CD4-positive, alpha-beta T cell treated with Interferon gamma for 1 hour (primary cell): ENCODE measurements at regions not wholly inside any gene's neighbourhood (a gene's known extent, or its start where the extent isn't known, plus 50 kb on each side); places are given as distances from the start of the nearest gene placed in this dataset.

Experiments used
- DNase-seq: peaks from one replicate; pipeline ENCODE4 v3.0.0-alpha.2; 2020

DNA sequence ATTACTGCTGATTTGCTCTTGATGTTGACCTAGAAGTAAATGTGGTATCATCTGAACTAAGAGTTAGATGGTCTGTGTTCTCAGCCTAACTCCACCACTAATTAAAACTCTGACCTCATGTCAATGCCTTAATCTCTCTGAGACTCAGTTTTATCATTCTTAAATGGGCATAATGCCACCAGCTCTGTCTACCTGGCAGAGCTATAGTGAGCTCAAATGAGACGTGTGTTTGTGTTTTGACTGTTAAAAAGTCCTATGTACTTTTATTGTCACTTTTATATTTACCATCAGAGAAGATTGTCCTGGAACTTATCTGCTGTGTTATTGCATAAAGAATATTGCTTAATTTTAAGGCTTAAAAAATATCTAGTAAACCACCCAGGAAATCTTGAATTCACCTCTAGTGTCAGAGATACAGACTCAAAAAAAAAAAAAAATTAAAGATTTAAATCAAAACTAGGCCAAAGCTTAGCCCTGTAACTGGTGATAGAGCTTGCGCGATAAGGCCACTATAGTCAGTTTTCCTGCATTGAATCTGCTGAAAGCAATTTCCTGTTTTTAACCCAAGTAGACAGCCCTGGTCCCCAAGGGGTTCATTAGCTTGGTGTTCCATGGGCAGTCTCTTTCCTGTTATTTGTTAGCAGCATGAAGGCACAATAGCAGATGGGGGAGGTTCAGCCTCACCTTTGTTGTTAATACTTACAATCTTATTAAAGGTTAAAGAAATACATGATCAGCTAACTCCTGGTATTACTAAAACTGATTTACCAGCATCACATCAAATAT is 261.8 kb downstream of the ATP23 start:
- no peak for DNase-seq

DNA sequence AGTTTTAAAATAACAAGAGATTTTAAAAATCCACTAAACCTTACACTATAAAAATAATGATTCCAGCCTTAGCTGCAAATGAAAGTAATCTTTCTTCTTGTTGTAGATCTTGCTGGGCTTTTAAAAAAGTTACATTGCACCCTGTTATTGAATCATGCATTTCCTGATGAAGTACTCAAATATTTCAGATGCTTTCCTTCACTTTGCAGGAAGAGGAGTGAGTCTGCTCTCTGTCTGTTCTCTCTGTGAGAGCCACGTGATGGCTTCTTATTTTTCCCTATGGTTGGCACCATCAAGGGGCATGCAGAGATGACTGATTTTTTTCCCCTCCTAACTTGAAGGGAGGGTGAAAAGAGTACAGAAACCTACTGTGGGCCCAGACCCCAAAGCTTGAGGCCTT is 262.7 kb downstream of the ATP23 start:
- no peak for DNase-seq

DNA sequence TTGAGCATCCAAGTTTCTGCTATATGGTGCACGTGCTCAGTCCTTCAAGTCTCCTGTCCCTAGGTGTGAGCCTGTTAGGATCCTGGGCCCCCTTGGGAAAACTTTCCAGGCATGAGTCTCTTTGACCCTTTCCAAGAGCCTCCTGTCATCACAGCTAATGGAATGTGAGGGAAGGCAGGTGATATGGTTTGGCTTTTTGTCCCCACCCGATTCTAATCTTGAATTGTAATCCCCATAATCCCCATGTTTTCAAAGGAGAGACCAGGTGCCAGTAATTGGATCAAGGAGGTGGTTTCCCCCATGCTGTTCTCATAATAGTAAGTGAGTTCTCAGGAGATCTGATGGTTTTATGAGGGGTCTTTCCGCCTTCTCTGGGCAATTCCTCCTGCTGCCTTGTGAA is 265.5 kb downstream of the ATP23 start:
- no peak for DNase-seq

DNA sequence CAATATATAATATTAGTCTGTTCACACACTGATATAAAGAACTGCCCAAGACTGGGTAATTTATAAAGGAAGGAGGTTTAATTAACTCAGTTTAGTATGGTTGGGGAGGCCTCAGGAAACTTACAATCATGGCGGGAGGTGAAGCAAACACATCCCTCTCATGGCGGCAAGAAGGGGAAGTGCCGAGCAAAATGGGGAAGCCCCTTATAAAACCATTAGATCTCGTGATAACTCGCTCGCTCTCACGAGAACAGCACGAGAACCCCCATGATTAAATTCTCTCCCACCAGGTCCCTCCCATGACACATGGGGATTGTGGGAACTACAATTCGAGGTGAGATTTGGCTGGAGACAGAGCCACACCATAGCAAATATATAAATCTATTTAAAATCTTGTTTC is 269.8 kb downstream of the ATP23 start:
- no peak for DNase-seq

DNA sequence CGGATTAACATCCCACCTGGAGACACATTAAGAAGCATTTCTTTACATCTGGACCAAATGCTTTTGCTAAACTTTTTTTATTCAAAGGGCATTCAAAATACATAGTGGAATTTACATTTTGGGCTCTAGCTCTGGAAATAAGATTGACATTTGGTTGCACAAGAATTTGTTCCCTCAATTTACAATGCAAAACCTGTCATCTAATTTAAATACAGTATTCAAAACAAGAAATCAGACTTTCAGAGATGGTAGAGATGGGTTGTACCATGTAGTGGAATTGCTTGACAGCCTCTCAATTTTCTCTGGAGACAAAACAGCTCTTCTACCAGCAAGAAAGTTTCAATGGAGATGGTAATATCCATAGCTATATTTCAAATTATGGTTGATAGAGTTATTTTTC is 275.8 kb downstream of the ATP23 start:
- DNase-seq: no peak

DNA sequence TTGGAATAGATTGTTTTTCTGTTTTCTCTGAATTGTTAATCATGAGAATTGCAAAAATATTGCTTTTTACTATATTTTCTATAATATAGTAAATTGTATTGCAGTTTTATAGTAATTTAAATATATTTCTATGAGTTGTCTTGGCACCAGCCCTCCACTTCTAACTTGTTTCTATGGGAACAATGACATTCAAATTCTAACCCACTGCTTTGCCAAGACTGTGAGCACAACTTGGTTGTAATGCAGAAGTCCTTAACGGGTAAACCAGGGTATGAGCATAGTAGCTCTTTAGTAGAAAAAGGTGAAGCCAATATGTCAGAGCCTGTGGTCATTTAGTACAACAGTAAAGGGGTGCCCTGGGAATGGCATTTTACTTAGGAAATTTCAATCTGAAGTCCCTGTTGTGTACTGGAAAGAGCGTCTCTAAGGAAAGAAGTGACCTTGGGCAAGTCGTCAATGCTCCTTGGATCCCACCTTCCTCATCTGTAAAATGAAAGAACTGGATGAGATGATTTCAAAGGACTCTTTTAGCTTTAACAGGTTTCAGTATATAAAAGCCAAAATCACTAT is 283.3 kb downstream of the ATP23 start:
- DNase-seq: no peak

DNA sequence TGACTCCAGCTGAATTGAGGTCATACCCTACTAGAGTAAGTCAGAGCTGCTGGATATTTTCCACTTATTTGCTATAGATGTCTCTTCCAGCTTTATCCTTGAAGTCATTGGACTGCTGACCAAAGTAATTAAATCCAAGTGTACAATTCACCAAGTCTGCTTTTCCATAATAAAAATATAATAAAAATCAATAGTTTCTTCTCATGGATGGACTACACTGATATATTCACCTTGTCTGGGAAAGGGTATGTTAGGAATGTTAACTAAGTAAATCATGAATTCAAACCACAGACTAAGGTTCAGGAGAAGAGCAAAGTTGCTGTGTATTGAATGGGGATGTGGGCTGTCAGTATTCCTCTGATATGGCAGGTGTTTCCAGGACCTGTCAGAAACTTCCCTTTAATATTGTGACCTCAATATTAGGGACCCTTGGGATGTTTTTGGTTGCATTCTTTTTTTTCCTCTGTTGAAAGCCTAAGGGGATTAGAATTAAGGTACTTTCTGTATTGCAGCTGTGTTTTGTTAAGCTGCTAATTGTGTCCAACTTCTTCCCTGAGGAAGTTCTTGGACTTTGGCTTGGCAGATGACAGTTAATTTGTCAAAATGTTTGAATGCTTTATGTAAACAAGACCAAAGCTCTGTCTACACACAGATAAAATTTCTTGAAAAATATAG is 284.0 kb downstream of the ATP23 start:
- DNase-seq: no peak

DNA sequence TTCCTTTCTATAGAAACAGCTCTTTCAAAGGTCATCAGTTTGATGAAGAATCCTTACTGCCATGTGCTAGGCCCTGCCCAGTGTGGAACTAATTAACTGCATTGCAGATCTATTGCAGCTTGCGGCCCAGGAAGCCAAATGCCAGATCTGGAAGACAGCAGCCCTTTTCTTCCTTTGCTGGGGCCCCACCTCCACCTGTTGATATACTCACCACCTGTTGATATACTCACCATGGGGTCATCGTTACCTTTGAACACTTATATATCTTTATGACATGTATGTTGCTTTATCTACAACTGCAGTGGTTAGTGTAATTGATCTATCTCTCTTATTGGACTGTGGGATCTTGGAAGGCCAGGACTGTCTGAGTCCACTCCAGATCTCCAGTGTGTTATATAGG is 292.5 kb downstream of the ATP23 start:
- no peak for DNase-seq

DNA sequence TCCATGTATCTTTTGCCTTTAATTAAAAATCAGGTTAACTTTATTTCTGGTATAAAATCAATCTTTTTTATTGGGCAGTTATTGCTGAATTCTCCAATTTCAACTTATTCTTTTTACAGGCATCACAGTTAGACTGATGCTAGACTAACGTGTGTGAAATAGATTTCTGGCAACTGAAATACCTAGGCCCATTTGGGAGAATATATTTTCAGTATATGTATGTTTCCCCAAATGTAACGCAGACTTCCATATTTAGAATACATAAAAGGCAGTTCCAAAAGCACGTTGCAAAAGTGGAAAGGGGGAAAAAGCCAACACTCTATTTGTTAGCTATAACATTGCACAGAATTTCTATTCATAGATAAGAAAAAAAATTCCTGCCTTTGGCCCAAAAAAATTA is 297.0 kb downstream of the ATP23 start:
- DNase-seq: no peak

DNA sequence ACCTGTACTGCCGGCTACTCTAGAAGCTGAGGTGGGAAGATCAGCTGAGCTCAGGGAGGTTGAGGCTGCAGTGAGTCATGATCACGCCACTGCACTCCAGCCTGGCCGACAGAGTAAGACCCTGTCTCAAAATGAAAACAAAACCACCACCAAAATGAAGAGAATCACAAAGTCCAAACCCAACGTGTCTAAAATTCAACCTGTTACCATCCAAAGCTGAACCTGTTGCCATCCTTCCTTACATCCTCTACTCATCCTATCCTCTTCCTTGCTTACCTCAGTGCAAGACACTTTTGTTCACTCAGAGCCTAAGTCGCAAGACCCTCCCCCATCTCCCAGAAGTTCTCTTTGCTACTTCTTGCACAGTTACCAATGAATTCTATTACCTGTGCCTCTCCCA is 299.7 kb downstream of the ATP23 start:
- no peak for DNase-seq

DNA sequence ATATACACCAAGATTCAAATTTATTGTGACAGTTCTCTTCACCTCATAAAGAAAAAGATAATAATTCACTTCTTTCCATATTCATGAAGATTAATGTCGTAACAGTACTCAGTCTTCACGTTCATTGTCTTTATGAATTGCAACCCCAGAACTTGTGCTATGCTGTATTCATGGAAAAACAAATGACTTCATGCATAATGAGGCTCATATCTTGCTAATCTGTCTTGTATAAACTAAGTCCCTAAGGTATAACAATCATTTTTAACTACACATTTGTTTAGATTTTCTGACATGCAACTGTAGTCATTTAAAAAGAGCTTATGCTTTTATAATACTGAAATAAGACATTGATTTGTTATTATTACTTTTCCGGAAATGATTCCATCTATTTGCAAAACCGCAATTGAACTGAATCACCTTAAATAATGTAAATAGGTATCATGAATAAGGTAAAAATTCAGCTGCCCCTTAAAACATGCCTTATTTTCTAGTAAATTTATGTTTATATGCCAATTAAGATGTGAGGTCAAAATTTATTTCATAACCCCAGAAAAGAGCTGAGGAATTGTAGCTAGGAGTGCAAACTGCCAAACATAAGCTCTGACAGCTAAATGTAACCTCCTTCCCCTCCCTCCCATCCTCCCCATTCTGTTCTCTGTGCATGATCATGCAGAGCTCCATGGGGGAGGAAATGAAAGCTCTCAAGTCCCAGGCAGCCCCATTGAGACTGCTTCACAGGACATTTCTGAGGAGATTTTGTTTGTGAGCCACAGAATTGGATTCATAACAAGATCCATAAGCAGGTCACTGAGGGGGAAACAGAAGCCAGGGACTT is 301.6 kb downstream of the ATP23 start:
- no peak for DNase-seq

DNA sequence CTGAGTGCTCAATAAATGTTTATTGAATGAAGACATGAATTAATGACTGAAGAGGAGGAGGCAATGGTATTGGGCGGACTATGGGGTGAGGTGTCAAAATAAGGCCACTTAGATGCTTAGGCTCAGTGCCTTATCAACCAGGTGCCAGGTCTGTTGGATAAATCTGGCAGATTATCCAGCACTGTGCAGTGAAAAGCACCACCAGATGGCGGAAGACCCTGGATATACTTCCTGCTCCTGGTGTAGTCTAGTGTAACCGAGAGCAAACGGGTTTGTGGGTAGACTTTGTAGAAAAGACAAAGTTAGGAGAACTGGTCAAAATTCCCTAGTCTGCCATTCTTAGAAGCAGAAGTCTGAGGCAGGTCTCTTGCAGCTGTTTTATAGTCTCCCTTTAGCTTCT is 306.3 kb downstream of the ATP23 start:
- no peak for DNase-seq

DNA sequence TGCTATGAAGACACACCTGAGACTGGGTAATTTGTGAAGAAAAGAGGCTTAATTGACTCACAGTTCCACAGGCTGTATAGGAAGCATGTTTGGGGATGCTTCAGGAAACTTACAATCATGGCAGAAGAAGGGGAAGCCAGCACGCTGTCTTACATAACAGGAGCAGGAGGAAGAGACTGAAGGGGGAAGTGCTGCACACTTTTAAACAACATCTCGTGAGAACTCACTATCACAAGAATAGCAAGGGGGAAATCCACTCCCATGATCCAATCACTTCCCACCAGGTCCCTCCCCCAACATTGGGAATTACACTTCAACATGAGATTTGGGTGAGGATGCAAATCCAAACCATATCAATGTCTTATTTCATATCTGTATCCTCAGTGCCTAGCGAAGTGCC is 307.2 kb downstream of the ATP23 start:
- DNase-seq: no peak

DNA sequence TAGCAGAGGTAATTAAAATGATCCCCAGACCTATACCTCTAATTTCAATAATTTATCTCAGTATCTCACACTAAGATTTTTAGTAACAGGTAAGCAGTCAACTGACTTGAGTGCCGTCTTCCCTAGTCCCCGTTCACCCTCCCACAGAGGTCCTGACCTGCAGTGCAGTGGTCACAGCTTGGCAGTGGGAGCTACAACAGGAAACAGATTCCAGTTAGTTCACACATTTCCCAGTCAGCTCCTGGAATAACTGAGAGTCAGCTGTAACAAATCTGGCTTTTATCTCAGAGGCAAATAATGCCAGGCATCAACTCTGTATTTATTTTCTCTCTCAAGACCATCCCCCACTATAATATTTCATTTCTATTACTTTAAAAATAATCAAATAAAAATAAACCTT is 308.2 kb downstream of the ATP23 start:
- DNase-seq: no peak

DNA sequence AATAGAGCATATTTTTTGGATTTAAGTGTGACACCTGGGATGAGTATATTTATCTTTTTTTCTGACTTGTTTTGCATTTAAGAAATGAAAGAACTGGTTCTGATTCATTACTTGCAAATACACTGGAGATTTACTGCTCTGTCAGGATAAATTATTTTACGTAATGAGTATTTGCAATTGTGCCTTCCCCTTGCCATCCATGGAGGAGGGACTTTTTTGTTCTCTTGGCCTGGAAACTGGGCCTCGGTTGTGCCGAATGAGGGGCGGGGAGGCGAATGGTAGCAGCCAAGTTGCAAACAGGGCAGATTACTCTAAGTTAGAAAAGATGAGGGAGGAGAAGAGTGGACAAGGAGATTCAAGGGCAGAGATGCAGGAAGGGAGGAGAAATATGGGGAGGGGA is 308.7 kb downstream of the ATP23 start:
- DNase-seq: no peak

DNA sequence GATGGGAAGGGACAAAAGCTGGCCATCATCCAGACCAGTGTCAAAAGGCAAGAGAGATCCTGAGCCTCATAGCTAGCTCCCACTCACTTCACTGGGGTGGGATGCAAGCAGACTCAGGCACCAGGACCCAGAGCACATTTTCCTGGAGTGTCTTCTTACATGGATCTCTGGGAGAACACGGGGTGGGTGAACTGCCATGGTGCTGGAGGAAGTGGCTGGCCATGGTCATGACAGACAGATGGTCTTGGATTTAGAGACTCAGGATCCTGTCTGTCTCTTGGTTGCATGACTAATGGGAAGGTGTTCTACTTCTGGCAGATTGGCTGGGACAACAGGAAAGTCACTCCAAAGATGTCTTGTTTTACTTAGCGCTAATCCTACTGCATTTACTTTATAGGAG is 311.5 kb downstream of the ATP23 start:
- no peak for DNase-seq

DNA sequence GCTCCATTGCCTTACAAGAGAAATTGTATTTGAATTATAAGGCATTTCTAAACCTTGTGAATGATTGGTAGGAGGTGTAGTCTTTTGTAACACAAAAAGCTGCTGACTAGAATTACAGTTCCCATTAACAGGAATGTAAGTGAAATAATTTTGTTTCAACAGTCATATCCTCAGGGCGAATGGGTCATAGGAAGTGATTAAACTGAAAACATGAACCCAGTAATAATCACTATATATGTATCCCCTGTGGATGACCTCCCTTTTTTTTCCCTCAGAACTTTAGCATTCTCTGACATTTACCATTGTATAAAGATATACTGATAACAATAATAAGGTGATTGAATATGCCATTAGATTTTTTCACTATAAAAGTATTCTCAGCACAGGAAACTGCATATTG is 312.3 kb downstream of the ATP23 start:
- no peak for DNase-seq

DNA sequence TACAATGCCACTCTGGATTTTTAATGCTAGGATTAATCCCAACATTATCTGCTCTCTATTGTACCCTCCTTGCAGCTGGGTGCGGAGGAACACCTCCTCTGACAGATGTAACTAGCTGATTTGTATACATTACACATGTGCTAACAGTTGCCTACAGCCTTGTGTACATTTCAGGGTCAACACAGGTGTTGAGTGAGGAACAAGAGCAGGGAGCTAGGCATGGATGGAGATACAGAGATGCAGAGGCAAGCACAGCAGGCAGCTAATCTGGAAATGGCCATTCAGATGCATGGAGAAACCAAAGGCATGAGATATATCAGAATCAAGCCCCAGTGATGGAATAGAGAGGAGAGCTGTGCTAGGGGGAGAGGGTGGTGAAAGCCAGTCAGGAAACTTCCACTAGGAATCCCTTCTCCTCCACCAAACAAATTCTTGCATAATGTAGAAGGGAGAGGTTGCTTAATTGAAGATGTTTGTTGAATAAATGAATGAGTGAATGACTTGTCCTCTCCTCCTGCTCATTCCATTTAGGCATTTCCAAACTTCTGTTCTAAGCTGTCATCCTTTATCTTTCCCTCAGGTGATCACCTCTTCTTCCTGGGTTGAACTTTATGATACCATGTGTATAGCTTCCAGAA is 313.2 kb downstream of the ATP23 start:
- no peak for DNase-seq

DNA sequence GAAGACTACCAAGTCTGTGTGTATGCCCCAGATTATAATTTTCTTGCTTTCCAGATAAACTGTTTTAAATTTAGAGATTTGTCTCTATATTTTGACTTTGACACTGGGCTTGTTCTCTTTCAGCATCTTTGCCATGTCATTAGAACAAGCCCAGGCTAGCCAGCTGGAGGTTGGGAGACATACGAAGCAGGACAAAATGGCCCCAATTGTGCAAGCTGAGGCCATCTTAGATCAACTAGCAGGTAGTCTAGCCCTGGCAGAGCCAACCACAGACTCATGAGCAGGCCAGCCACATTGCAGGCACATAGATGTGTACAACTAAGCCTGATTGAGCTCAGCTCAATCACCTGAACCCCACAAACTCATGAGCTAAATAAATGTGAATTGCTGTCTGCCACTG is 321.4 kb downstream of the ATP23 start:
- DNase-seq: no peak

DNA sequence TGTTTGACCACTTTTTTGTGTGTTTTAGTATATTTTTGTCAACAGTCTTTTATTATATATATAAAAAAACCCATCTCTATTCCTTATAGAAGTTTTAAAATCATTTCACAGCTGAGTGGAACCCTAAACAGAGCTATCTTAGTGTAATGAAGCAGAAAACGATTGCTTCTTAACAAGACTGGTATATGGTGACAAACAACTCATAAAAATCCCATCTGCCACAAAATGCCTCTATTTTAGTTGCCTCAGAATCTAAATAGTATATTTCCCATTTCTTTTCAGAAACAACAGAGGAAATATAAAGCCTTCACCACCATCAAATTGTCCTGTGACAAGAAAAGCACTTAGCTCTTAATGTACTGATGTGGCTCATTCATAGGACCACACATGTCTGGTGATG is 322.4 kb downstream of the ATP23 start:
- no peak for DNase-seq

DNA sequence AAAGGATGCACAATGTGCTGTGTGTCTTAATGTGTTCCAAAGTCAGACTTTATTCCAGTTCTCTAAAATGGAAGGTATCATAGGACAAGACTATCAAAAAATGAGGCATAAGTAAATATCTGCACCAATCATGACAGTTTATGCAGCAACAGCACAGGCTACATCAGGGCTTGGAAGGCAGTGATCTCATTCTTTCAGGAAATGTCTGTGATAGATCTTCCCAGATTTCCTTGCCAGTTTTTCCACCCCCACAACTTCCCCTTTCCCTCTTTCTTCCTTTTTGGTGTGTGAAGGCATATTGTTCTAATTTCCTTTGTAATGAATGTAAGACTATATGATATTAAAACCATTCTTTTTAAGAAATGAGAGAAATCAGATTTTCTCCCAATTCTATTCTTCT is 326.7 kb downstream of the ATP23 start:
- DNase-seq: no peak

DNA sequence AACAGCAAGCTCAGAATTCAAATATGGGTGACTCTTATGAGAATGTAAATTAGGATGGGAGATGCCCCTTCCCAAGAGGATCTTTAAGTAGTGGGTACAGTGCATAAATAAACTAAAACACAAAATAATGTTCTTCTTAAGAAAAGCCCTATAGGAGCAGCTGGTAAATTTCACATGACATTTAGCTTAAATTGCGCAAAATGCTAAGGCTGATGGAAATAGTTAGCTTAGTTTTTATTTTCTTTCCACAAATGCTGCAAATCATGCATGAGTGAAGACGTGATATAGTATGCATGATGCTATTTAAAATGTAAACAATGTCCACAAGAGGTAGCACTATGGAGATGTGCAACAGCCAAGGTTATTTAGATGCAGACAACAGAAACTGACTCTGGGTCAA is 328.1 kb downstream of the ATP23 start:
- DNase-seq: no peak
